Keratinocyte (primary cell): ENCODE measurements at regions not wholly inside any gene's neighbourhood (a gene's known extent, or its start where the extent isn't known, plus 50 kb on each side); places are given as distances from the start of the nearest gene placed in this dataset.

Experiments
- DNase-seq: peaks from one replicate; pipeline ENCODE4 v3.0.0-alpha.2; 2011; ENCODE audit warnings: low read depth, missing footprints, low spot score
- FAIRE-seq: peaks from 2 replicates; lab custom pipeline; 2011; peaks lifted over from hg19 to GRCh38; lab: Jason Lieb, UNC
- H2AFZ ChIP-seq: 2 replicates; pipeline ENCODE4 v1.6.0; 2012; ENCODE audit warnings: low read length, control low read depth, inconsistent platforms; ENCODE audit not compliant: control insufficient read depth
- H3K27ac ChIP-seq: 2 replicates; pipeline ENCODE4 v1.5.1; 2011; ENCODE audit warnings: low read length; ENCODE audit not compliant: control insufficient read depth, insufficient read depth
- H3K27me3 ChIP-seq: 3 replicates; pipeline ENCODE4 v1.6.0; 2011; ENCODE audit warnings: low read length; ENCODE audit not compliant: control insufficient read depth, insufficient read depth; ENCODE audit errors: extremely low read depth
- H3K36me3 ChIP-seq, 2 experiments: 2 replicates in 1 of 2; 3 replicates in 1 of 2; pipeline ENCODE4 v1.5.1; 2011; ENCODE audit warnings: low read length in 2 of 2, mild to moderate bottlenecking in 1 of 2; ENCODE audit not compliant: control insufficient read depth in 2 of 2, insufficient read depth in 2 of 2; ENCODE audit errors: extremely low read depth in 1 of 2
- H3K4me1 ChIP-seq: 3 replicates; pipeline ENCODE4 v1.5.1; 2011; ENCODE audit warnings: low read length; ENCODE audit not compliant: control insufficient read depth, insufficient read depth; ENCODE audit errors: extremely low read depth
- H3K4me2 ChIP-seq: 3 replicates; pipeline ENCODE4 v1.6.0; 2011; ENCODE audit warnings: low read depth, low read length; ENCODE audit not compliant: control insufficient read depth, insufficient read depth; ENCODE audit errors: extremely low read depth
- H3K4me3 ChIP-seq, 3 experiments: fragments of 200-600 bp in 1 of 3; sonication (generic) in 1 of 3; 2 replicates in 2 of 3; 3 replicates in 1 of 3; pipeline ENCODE4 v1.5.1; 2011 to 2016; ENCODE audit warnings: low read length in 3 of 3, mild to moderate bottlenecking in 3 of 3, control low read depth in 2 of 3, inconsistent platforms in 1 of 3, low read depth in 1 of 3, mixed read lengths in 1 of 3, mixed run types in 1 of 3, moderate library complexity in 1 of 3; ENCODE audit not compliant: control insufficient read depth in 2 of 3, insufficient read depth in 2 of 3; ENCODE audit errors: extremely low read depth in 1 of 3
- H3K79me2 ChIP-seq: 2 replicates; pipeline ENCODE4 v1.6.0; 2012; ENCODE audit warnings: low read length; ENCODE audit not compliant: control insufficient read depth, insufficient read depth
- H3K9ac ChIP-seq: 3 replicates; pipeline ENCODE4 v1.6.0; 2011; ENCODE audit warnings: low read length; ENCODE audit not compliant: control insufficient read depth, insufficient read depth; ENCODE audit errors: extremely low read depth
- H3K9me1 ChIP-seq: 3 replicates; pipeline ENCODE4 v1.6.0; 2011; ENCODE audit warnings: low read length; ENCODE audit not compliant: control insufficient read depth, insufficient read depth; ENCODE audit errors: extremely low read depth
- H3K9me3 ChIP-seq: 2 replicates; pipeline ENCODE4 v1.5.1; 2012; ENCODE audit warnings: low read depth, low read length; ENCODE audit not compliant: control insufficient read depth
- H4K20me1 ChIP-seq: 3 replicates; pipeline ENCODE4 v1.6.0; 2011; ENCODE audit warnings: low read length; ENCODE audit not compliant: control insufficient read depth, insufficient read depth; ENCODE audit errors: extremely low read depth
- CTCF ChIP-seq, 3 experiments: IDR thresholded peaks in 1 of 3; conservative IDR thresholded peaks in 1 of 3; optimal IDR thresholded peaks in 1 of 3; 2 replicates in 2 of 3; 3 replicates in 1 of 3; pipeline versions ENCODE3 to v1.5.1; 2011; ENCODE audit warnings: low read length in 3 of 3, mild to moderate bottlenecking in 3 of 3, moderate library complexity in 2 of 3, control low read depth in 1 of 3, inconsistent platforms in 1 of 3; ENCODE audit not compliant: insufficient read depth in 2 of 3; ENCODE audit errors: extremely low read depth in 1 of 3
- EZH2 ChIP-seq: IDR thresholded peaks from one replicate; pipeline ENCODE4 v1.6.1; 2012; ENCODE audit warnings: inconsistent platforms, mild to moderate bottlenecking, low read length, moderate library complexity
- dilution Hi-C: fragments of 300-500 bp; cut with MboI; formaldehyde crosslinking; loops from one replicate; pipeline ENCODE4 v1.7.0; 2020; ENCODE audit warnings: low sequenced_read_pairs; ENCODE audit not compliant: extremely low pct_ligation_motif_present

DNA sequence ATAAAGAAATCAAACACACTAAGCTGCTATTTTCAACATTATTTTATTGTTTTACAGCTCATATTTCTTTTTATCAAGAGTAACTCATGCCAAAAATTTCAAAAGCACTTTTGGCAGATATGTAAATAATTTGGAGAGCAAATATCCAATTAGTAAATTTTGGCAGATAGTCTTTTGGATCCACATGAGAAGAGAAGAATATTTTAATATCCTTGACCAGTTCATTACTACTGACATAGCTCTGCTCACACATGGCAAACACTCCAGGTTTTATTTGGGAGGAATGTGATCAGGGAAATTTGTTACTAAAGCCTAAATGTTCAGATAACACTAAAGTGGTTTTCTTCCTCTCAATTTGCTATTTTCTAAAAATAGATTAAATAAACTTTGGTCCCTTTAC is 1054.3 kb downstream of the FAT4 start:
- dilution Hi-C loops: no loop called here
- no peaks in the 10 kb centered on the region for H3K36me3 ChIP-seq
- no peaks in the 10 kb centered on the region for H3K4me1 ChIP-seq
- TF ChIP-seq EZH2: no peak
- no peak for TF ChIP-seq CTCF (optimal IDR thresholded peaks at IDR 0.05 in 1 of 3, IDR thresholded peaks at IDR 0.05 in 1 of 3, conservative IDR thresholded peaks at IDR 0.05 in 1 of 3; ENCODE audit: extremely low read depth in 1 of 3, insufficient read depth in 2 of 3, low read length in 3 of 3)
- H2AFZ ChIP-seq: no peak overlapping the region
- no peak overlapping the region for H3K4me3 ChIP-seq
- no peak for DNase-seq
- no peak for FAIRE-seq
- H3K9me3 ChIP-seq: no peaks in the 10 kb centered on the region
- no peaks in the 10 kb centered on the region for H4K20me1 ChIP-seq
- no peaks in the 10 kb centered on the region for H3K79me2 ChIP-seq
- no peaks in the 10 kb centered on the region for H3K27me3 ChIP-seq
- H3K9me1 ChIP-seq: no peaks in the 10 kb centered on the region
- H3K27ac ChIP-seq: no peak overlapping the region
- H3K4me2 ChIP-seq: no peak overlapping the region
- H3K9ac ChIP-seq: no peak overlapping the region

GRCh38 chr4:126372634-126373033 is 1057.9 kb downstream of the FAT4 start:
- no peak overlapping the region for H3K4me3 ChIP-seq
- H3K4me2 ChIP-seq: no peak overlapping the region
- no peaks in the 10 kb centered on the region for H3K27me3 ChIP-seq
- dilution Hi-C loops: no loop called here
- no peaks in the 10 kb centered on the region for H3K9me1 ChIP-seq
- H3K4me1 ChIP-seq: no peaks in the 10 kb centered on the region
- H4K20me1 ChIP-seq: no peaks in the 10 kb centered on the region
- no peak for DNase-seq
- TF ChIP-seq CTCF (optimal IDR thresholded peaks at IDR 0.05 in 1 of 3, IDR thresholded peaks at IDR 0.05 in 1 of 3, conservative IDR thresholded peaks at IDR 0.05 in 1 of 3; ENCODE audit: extremely low read depth in 1 of 3, insufficient read depth in 2 of 3, low read length in 3 of 3): no peak
- no peak for TF ChIP-seq EZH2
- no peak overlapping the region for H2AFZ ChIP-seq
- no peak overlapping the region for H3K9ac ChIP-seq
- FAIRE-seq: no peak
- H3K79me2 ChIP-seq: no peaks in the 10 kb centered on the region
- no peaks in the 10 kb centered on the region for H3K9me3 ChIP-seq
- no peaks in the 10 kb centered on the region for H3K36me3 ChIP-seq
- no peak overlapping the region for H3K27ac ChIP-seq
